HUES64 (cell line): ENCODE measurements at regions not wholly inside any gene's neighbourhood (a gene's known extent, or its start where the extent isn't known, plus 50 kb on each side); places are given as distances from the start of the nearest gene placed in this dataset.

ENCODE experiments used
- H3K27ac ChIP-seq: 2 replicates; pipeline ENCODE4 v1.7.0; 2013; ENCODE audit warnings: low read depth, low read length, inconsistent platforms
- H3K27me3 ChIP-seq: 2 replicates; pipeline ENCODE4 v1.6.1; 2013; ENCODE audit warnings: mild to moderate bottlenecking, low read length; ENCODE audit not compliant: insufficient read depth
- H3K36me3 ChIP-seq: 2 replicates; pipeline ENCODE4 v1.6.1; 2013; ENCODE audit warnings: mild to moderate bottlenecking, low read length; ENCODE audit not compliant: insufficient read depth
- H3K4me1 ChIP-seq: 2 replicates; pipeline ENCODE4 v1.6.1; 2013; ENCODE audit warnings: mild to moderate bottlenecking, low read length, moderate library complexity; ENCODE audit not compliant: insufficient read depth
- H3K4me3 ChIP-seq: 2 replicates; pipeline ENCODE4 v1.5.1; 2013; ENCODE audit warnings: mild to moderate bottlenecking, low read length, moderate library complexity
- H3K9ac ChIP-seq: 2 replicates; pipeline ENCODE4 v1.6.1; 2013; ENCODE audit warnings: mild to moderate bottlenecking, low read depth, low read length
- H3K9me3 ChIP-seq: 2 replicates; pipeline ENCODE4 v1.6.1; 2013; ENCODE audit warnings: low read depth, low read length; ENCODE audit not compliant: insufficient read depth
- WGBS: fragments of 150-250, 120-280 bp; methylation state at CpG from one replicate; pipeline ENCODE4 v1.1.7; 2013; ENCODE audit warnings: missing lambda C conversion rate; 5-methylcytosine and 5-hydroxymethylcytosine counted together

DNA sequence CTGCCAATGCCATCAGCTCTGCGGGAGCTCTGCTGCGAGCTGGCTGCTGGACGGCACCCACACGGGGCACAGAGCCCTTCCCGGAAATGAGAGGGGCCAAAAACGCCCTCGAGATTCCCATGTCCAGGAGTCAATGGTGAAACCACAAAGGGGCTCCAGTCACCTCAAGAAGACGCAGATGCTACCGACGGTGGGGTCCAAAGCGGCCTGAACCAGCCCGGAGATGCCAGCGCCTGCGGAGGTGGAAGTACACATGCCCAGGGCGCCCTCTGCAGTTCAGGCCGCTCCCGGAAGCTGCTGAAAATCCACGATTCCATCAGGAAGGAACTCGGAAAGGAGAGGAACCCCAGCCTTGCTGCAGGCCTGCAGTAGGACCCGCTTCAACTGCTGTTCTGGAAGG, 82.4 kb upstream of the SELENOP start:
- 80% methylated on average over 20 of the region's 20 CpGs for WGBS
- H3K4me3 ChIP-seq, result no peak overlapping the region
- H3K27me3 ChIP-seq, result no peaks in the 10 kb centered on the region
- no peaks in the 10 kb centered on the region for H3K4me1 ChIP-seq
- no peaks in the 10 kb centered on the region for H3K36me3 ChIP-seq
- no peak overlapping the region for H3K27ac ChIP-seq
- H3K9ac ChIP-seq, result no peak overlapping the region
- no peaks in the 10 kb centered on the region for H3K9me3 ChIP-seq

- Histone ChIP-seq H3K4me3 (no peak overlapping the region), H3K4me1 (no peaks in the 10 kb centered on the region), H3K36me3 (no peaks in the 10 kb centered on the region), H3K27me3 (no peaks in the 10 kb centered on the region), H3K9ac (no peak overlapping the region), H3K9me3 (no peaks in the 10 kb centered on the region), H3K27ac (no peak overlapping the region)
- 13% methylated on average over 3 of the region's 4 CpGs for WGBS
Observed at GRCh38 chr5:42889311-42889933, 77.7 kb upstream of the SELENOP start.

GRCh38 chr5:42888771-42889170, 77.1 kb upstream of the SELENOP start:
- Histone ChIP-seq H3K9me3 (no peaks in the 10 kb centered on the region), H3K4me3 (no peak overlapping the region), H3K36me3 (no peaks in the 10 kb centered on the region), H3K27ac (no peak overlapping the region), H3K4me1 (no peaks in the 10 kb centered on the region), H3K9ac (no peak overlapping the region), H3K27me3 (no peaks in the 10 kb centered on the region)
- 90% methylated on average over 6 of the region's 7 CpGs for whole genome bisulfite sequencing

DNA sequence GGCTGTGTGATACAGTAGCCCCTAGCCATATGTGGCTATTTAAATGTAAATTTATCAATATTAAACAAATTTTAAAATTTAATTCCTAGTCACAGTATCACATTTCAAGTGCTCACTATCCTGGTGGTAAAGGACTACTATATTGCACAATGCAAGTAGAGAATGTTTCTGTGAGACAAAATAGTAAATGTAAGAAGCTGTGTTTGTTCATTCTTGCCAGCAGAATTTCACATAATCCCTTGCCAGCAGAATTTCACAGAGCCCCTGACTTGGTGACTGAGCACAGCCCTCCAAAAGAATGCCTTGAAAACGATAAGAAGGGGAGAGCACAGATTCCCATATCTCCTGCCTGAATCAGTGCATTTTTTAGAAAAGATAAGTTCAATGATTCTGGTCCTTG, 75.9 kb upstream of the SELENOP start:
- 71% methylated on average over 1 of the region's 1 CpG for WGBS
- no peaks in the 10 kb centered on the region for H3K4me1 ChIP-seq

GRCh38 chr5:42887097-42887496, 75.4 kb upstream of the SELENOP start:
- Histone ChIP-seq H3K9me3 (no peaks in the 10 kb centered on the region), H3K27me3 (no peaks in the 10 kb centered on the region), H3K36me3 (no peaks in the 10 kb centered on the region), H3K4me1 (no peaks in the 10 kb centered on the region), H3K27ac (no peak overlapping the region), H3K4me3 (no peak overlapping the region), H3K9ac (no peak overlapping the region)
- WGBS, result 89% methylated on average over 6 of the region's 6 CpGs

More for the DNA sequence above, 75.9 kb upstream of the SELENOP start:
- Histone ChIP-seq H3K4me3 (no peak overlapping the region), H3K9ac (no peak overlapping the region), H3K27me3 (no peaks in the 10 kb centered on the region), H3K9me3 (no peaks in the 10 kb centered on the region), H3K27ac (no peak overlapping the region), H3K36me3 (no peaks in the 10 kb centered on the region)

- Histone ChIP-seq H3K27me3 (no peaks in the 10 kb centered on the region), H3K4me1 (no peaks in the 10 kb centered on the region), H3K4me3 (no peak overlapping the region), H3K9ac (no peak overlapping the region), H3K27ac (no peak overlapping the region), H3K36me3 (no peaks in the 10 kb centered on the region), H3K9me3 (no peaks in the 10 kb centered on the region)
- WGBS, result 88% methylated on average over 1 of the region's 1 CpG
Observed at GRCh38 chr5:42886635-42887034, 74.9 kb upstream of the SELENOP start.

GRCh38 chr5:42884326-42884725, 72.6 kb upstream of the SELENOP start:
- Histone ChIP-seq H3K9ac (no peak overlapping the region), H3K4me3 (no peak overlapping the region), H3K4me1 (no peaks in the 10 kb centered on the region), H3K27ac (no peak overlapping the region), H3K27me3 (no peaks in the 10 kb centered on the region), H3K9me3 (no peaks in the 10 kb centered on the region), H3K36me3 (no peaks in the 10 kb centered on the region)
- WGBS, result 95% methylated on average over 1 of the region's 1 CpG

DNA sequence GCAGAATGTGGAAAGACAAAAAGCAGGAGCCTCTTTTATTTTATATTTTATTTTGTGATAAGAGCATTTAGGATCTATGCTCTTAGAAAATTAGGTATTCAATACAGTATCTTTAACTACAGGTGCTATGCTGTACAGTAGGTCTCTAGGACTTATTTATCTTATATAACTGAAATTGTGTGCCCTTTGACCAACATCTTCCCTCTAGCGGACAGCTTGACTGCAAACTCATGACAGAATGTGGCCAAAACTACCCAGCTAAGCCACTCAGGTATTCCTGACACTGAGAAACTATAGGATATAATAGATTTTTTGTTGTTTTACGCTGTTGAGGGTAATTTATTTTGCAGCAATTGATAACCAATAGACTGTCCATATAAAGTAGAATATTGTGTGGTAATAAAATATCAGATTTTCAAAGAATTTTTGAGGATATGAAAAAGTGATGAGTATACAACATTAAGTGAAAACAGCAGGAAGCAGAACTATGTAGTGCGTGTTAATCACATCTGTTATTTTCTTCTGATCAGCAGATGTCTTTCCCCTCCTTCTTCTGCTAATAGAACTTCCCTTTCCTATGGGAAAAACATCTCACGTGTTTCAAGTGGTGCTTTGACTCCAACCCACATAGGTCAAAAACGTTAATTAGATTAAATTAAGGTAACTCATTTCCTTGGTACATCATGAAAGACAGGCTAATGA, 69.9 kb upstream of the SELENOP start:
- H3K9ac ChIP-seq, result no peak overlapping the region
- no peaks in the 10 kb centered on the region for H3K36me3 ChIP-seq
- H3K4me1 ChIP-seq, result no peaks in the 10 kb centered on the region
- no peak overlapping the region for H3K27ac ChIP-seq
- 87% methylated on average over 4 of the region's 5 CpGs for WGBS
- H3K27me3 ChIP-seq, result no peaks in the 10 kb centered on the region
- no peak overlapping the region for H3K4me3 ChIP-seq
- no peaks in the 10 kb centered on the region for H3K9me3 ChIP-seq

GRCh38 chr5:42880496-42881150, 68.9 kb upstream of the SELENOP start:
- Histone ChIP-seq H3K9me3 (no peaks in the 10 kb centered on the region), H3K27me3 (no peaks in the 10 kb centered on the region), H3K36me3 (no peaks in the 10 kb centered on the region), H3K4me3 (no peak overlapping the region), H3K4me1 (no peaks in the 10 kb centered on the region), H3K9ac (no peak overlapping the region), H3K27ac (no peak overlapping the region)
- no CpG with 5 or more reads among the region's 1 CpG for WGBS

DNA sequence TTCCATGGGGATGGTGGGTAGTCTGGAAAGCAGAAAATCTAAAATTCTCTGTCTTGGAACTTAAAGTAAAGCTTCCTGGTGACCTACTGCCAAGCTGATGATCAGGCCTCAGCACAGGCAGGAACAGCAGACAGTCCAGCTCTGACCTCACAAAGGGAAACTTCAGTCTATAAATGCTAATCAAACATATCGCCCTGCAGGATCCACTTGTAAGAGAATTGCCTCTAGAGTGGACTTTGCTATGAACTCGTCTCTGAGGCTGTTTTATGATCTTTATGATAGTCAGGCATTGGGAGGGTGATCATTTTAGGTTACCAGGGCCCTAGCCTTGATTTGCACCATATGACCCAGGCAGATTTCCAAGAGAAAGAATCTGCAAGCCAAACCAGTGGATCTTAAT, 67.6 kb upstream of the SELENOP start:
- WGBS, result 96% methylated on average over 2 of the region's 2 CpGs
- Histone ChIP-seq H3K27me3 (no peaks in the 10 kb centered on the region), H3K4me1 (no peaks in the 10 kb centered on the region), H3K9ac (no peak overlapping the region), H3K4me3 (no peak overlapping the region), H3K27ac (no peak overlapping the region), H3K9me3 (no peaks in the 10 kb centered on the region), H3K36me3 (no peaks in the 10 kb centered on the region)

GRCh38 chr5:42878550-42878949, 66.9 kb upstream of the SELENOP start:
- H3K27me3 ChIP-seq, result no peaks in the 10 kb centered on the region
- H3K4me1 ChIP-seq, result no peaks in the 10 kb centered on the region
- 94% methylated on average over 4 of the region's 4 CpGs for WGBS
- no peaks in the 10 kb centered on the region for H3K9me3 ChIP-seq
- no peaks in the 10 kb centered on the region for H3K36me3 ChIP-seq
- no peak overlapping the region for H3K4me3 ChIP-seq
- H3K27ac ChIP-seq, result no peak overlapping the region
- H3K9ac ChIP-seq, result no peak overlapping the region
